Tibial nerve (tissue), 4 donors: ENCODE measurements at regions not wholly inside any gene's neighbourhood (a gene's known extent, or its start where the extent isn't known, plus 50 kb on each side); places are given as distances from the start of the nearest gene placed in this dataset.

Source experiments
- DNase-seq, 2 donors: peaks; one replicate each; pipeline ENCODE4 v3.0.0-alpha.2; 2019; ENCODE audit warnings: low spot score in 2 of 2
- H3K27ac ChIP-seq, 4 donors: fragments of 200-600 bp; sonication (generic) in 3 of 4; one replicate each; pipeline ENCODE4 v1.5.1; 2017 to 2019; ENCODE audit warnings: mild to moderate bottlenecking in 1 of 4
- H3K27me3 ChIP-seq, 2 donors: fragments of 200-600 bp; sonication (generic) in 1 of 2; one replicate each; pipeline versions ENCODE4 v1.5.1 to v1.6.0; 2017 to 2019
- H3K36me3 ChIP-seq, 3 donors: fragments of 200-600 bp; sonication (generic); one replicate each; pipeline ENCODE4 v1.5.1; 2018 to 2019
- H3K4me1 ChIP-seq, 4 donors: fragments of 200-600 bp; sonication (generic) in 3 of 4; one replicate each; pipeline ENCODE4 v1.5.1; 2017 to 2019
- H3K4me3 ChIP-seq, 4 donors: fragments of 200-600 bp; sonication (generic) in 3 of 4; one replicate each; pipeline ENCODE4 v1.5.1; 2017 to 2019; ENCODE audit warnings: mild to moderate bottlenecking in 1 of 4, moderate library complexity in 1 of 4
- H3K9me3 ChIP-seq, 4 donors: fragments of 200-600 bp; sonication (generic) in 3 of 4; one replicate each; pipeline ENCODE4 v1.5.1; 2017 to 2019
- EP300 ChIP-seq, 2 donors: sonication (generic); formaldehyde crosslinking; IDR thresholded peaks; one replicate each; pipeline ENCODE4 v1.6.1; 2017; ENCODE audit warnings: antibody characterized with exemption in 2 of 2, mild to moderate bottlenecking in 1 of 2
- POLR2A ChIP-seq, 2 donors: fragments of 450-650 bp; IDR thresholded peaks; one replicate each; pipeline ENCODE4 v1.6.1; 2017; ENCODE audit warnings: antibody characterized with exemption in 2 of 2, mild to moderate bottlenecking in 2 of 2, moderate library complexity in 2 of 2
- WGBS, 2 donors: methylation state at CpG; one replicate each; pipeline ENCODE4 v1.1.5; 2018; 5-methylcytosine and 5-hydroxymethylcytosine counted together
- TF ChIP-seq, protein P1 (sequence below), 5 experiments: fragments of 200-600 bp in 3 of 5; fragments of 450-650 bp in 2 of 5; sonication (generic) in 3 of 5; IDR thresholded peaks; one replicate each; pipeline ENCODE4 v1.5.1; 2016 to 2019; ENCODE audit warnings: antibody characterized with exemption in 5 of 5, mild to moderate bottlenecking in 3 of 5, moderate library complexity in 2 of 5

DNA sequence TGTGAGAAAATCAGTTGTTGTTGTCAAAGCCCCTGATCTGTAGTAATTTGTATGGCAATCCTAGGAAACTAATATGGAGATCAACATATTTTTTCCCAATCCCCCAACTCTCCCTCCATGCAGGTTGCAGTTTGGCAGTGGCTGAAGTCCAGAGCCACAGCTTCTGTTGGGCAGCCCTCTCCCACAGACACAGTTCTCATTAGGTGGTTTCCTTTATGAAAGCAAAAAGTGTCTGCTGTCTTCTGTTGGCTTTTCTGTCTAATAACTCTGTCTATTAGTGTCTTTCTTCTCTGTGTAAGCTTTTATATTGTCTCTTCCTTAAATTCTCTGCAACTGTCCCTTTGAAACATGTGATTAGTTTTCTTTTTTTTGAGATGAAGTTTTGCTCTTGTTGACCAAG, 914.3 kb upstream of the NCAM2 start:
- H3K36me3 ChIP-seq: no peaks in the 10 kb centered on the region
- no peak overlapping the region for H3K27ac ChIP-seq
- DNase-seq: no peak
- H3K4me3 ChIP-seq: no peak overlapping the region
- TF ChIP-seq, protein P1, sequence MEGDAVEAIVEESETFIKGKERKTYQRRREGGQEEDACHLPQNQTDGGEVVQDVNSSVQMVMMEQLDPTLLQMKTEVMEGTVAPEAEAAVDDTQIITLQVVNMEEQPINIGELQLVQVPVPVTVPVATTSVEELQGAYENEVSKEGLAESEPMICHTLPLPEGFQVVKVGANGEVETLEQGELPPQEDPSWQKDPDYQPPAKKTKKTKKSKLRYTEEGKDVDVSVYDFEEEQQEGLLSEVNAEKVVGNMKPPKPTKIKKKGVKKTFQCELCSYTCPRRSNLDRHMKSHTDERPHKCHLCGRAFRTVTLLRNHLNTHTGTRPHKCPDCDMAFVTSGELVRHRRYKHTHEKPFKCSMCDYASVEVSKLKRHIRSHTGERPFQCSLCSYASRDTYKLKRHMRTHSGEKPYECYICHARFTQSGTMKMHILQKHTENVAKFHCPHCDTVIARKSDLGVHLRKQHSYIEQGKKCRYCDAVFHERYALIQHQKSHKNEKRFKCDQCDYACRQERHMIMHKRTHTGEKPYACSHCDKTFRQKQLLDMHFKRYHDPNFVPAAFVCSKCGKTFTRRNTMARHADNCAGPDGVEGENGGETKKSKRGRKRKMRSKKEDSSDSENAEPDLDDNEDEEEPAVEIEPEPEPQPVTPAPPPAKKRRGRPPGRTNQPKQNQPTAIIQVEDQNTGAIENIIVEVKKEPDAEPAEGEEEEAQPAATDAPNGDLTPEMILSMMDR (IDR thresholded peaks at IDR 0.05): no peak
- TF ChIP-seq EP300 (IDR thresholded peaks at IDR 0.05) (no peak), POLR2A (IDR thresholded peaks at IDR 0.05) (no peak)
- no peaks in the 10 kb centered on the region for H3K9me3 ChIP-seq
- no peaks in the 10 kb centered on the region for H3K4me1 ChIP-seq
- no peaks in the 10 kb centered on the region for H3K27me3 ChIP-seq

DNA sequence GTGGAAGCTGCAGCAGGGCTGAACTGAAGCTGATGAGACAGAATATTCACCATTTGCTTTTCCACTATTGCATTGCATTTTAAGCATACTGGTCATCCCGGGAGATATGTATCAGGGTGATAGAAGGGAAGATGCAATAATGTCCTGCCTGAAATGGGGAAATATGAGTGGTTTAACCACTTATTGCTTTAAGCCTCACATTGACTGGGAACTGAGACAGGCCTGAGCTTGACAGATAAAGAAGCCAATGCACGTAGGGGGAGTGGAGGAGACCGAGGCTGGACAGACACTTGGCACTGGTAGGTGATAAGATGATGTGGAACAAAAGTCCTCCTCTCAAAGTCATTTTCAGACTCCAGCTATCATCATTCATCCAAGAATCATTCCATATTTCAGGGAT, 911.7 kb upstream of the NCAM2 start:
- WGBS, 2 donors: 89 to 94% methylated on average over 3 of the region's 3 CpGs
- no peak for DNase-seq
- Histone ChIP-seq H3K36me3 (no peaks in the 10 kb centered on the region), H3K9me3 (no peaks in the 10 kb centered on the region), H3K4me1 (no peaks in the 10 kb centered on the region), H3K27ac (no peak overlapping the region), H3K27me3 (no peaks in the 10 kb centered on the region), H3K4me3 (no peak overlapping the region)
- TF ChIP-seq, protein P1 (IDR thresholded peaks at IDR 0.05): no peak
- TF ChIP-seq POLR2A (IDR thresholded peaks at IDR 0.05) (no peak), EP300 (IDR thresholded peaks at IDR 0.05) (no peak)

DNA sequence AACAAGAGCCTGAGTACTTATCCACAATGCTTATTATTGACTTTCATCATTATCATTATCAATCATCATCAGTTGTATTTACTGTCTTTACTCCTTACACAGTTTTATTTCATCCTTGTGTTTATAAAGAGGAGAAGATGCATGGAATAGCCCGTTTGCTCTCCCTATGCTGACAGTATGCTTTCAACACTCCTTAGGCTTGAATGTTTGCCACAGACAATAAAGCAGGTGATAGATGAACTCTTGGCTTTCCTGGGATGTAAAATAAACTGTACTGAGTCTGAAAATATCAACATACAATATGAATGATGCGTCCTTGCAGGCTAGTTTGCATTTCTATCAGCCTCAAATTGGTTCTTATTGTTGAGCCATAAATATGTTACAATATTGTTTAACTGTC, 891.8 kb upstream of the NCAM2 start:
- no peak overlapping the region for H3K27ac ChIP-seq
- no peak for DNase-seq
- H3K4me3 ChIP-seq: no peak overlapping the region
- TF ChIP-seq POLR2A (IDR thresholded peaks at IDR 0.05) (no peak), EP300 (IDR thresholded peaks at IDR 0.05) (no peak)
- TF ChIP-seq, protein P1 (IDR thresholded peaks at IDR 0.05): no peak
- H3K4me1 ChIP-seq: no peaks in the 10 kb centered on the region
- H3K9me3 ChIP-seq: no peaks in the 10 kb centered on the region
- WGBS, 2 donors: 52 to 53% methylated on average over 2 of the region's 2 CpGs
- H3K27me3 ChIP-seq: no peaks in the 10 kb centered on the region
- H3K36me3 ChIP-seq: no peaks in the 10 kb centered on the region

DNA sequence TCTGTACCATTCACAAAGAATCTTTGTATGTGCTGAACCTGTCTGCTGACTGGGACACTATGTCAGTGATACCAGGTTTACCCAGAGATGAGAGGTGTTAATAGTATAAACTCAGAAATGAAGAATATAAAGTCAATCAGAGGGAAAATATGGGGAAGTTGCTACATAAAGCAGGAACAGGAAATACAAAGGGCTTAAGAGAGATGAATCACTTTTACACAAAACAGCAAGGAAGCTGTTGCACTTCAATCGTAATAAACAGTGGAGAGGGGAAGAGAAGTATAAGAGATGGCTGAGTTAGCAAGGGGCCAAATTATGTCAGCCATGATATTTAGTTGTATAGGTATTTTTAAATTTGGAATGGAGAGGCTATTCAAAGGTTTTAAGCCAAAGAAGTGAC, 890.2 kb upstream of the NCAM2 start:
- WGBS, 2 donors: 50% methylated on average over 1 of the region's 1 CpG
- Histone ChIP-seq H3K36me3 (no peaks in the 10 kb centered on the region), H3K27ac (no peak overlapping the region), H3K4me1 (no peaks in the 10 kb centered on the region), H3K27me3 (no peaks in the 10 kb centered on the region), H3K9me3 (no peaks in the 10 kb centered on the region), H3K4me3 (no peak overlapping the region)
- TF ChIP-seq EP300 (IDR thresholded peaks at IDR 0.05): no peak
- TF ChIP-seq POLR2A (IDR thresholded peaks at IDR 0.05): no peak
- no peak for DNase-seq

DNA sequence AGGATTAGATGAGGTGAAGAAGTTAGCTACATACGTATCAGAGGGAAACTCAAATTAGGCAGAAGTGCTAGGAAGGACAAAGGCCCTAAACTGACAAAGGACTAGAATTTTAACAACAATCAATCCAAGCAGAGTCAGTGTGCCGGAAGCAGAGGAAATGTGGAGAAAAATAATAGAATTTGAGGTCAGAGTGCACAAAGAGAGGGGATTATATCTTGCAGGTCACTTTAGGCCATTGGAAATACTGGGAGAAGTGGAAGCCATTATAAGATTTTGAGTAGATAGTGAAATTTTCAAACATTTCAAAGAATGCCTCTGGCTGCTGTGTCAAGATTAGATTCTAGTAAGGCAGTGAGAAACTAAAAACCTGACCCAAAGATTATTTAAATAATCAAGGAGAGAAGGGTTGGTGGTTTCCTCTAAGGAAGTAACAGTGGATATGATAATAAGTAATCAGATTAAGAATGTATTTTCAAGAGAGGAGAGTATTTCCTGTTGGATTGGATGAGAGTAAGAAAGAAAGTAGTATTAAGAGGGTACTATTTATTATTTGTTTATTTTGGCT, 889.2 kb upstream of the NCAM2 start:
- H3K4me1 ChIP-seq: no peaks in the 10 kb centered on the region
- 47 to 49% methylated on average over 2 of the region's 2 CpGs for WGBS, 2 donors

More for the DNA sequence above, 889.2 kb upstream of the NCAM2 start:
- no peak overlapping the region for H3K4me3 ChIP-seq
- TF ChIP-seq, protein P1 (IDR thresholded peaks at IDR 0.05): no peak
- TF ChIP-seq EP300 (IDR thresholded peaks at IDR 0.05) (no peak), POLR2A (IDR thresholded peaks at IDR 0.05) (no peak)
- H3K36me3 ChIP-seq: no peaks in the 10 kb centered on the region
- no peak overlapping the region for H3K27ac ChIP-seq
- no peak for DNase-seq
- H3K27me3 ChIP-seq: no peaks in the 10 kb centered on the region
- no peaks in the 10 kb centered on the region for H3K9me3 ChIP-seq
